Adipocyte (in vitro differentiated cells): ENCODE measurements at regions not wholly inside any gene's neighbourhood (a gene's known extent, or its start where the extent isn't known, plus 50 kb on each side); places are given as distances from the start of the nearest gene placed in this dataset.
"Not testable (repeated sequence)": the region's sequence is repeated elsewhere in the genome, so short reads cannot be mapped to it uniquely, and the experiment has no call there.

ENCODE experiments used
- DNase-seq: peaks from one replicate; pipeline ENCODE4 v3.0.0-alpha.2; 2015; ENCODE audit warnings: low read depth
- H3K27me3 ChIP-seq: replicated peaks from 2 replicates; pipeline ENCODE4 v1.7.0; 2013; ENCODE audit warnings: mild to moderate bottlenecking, low read length, moderate library complexity; ENCODE audit not compliant: control insufficient read depth, insufficient read depth
- H3K36me3 ChIP-seq: 2 replicates; pipeline ENCODE4 v1.7.0; 2013; ENCODE audit warnings: low read length, mild to moderate bottlenecking, moderate library complexity; ENCODE audit not compliant: control insufficient read depth, insufficient read depth, severe bottlenecking
- H3K4me1 ChIP-seq: 2 replicates; pipeline ENCODE4 v1.7.0; 2013; ENCODE audit warnings: mild to moderate bottlenecking, low read length, moderate library complexity; ENCODE audit not compliant: control insufficient read depth, insufficient read depth
- H3K4me3 ChIP-seq: 2 replicates; pipeline ENCODE4 v1.7.0; 2013; ENCODE audit warnings: mild to moderate bottlenecking, low read length, moderate library complexity
- H3K9ac ChIP-seq: 2 replicates; pipeline ENCODE4 v1.7.0; 2013; ENCODE audit warnings: mild to moderate bottlenecking, low read length, moderate library complexity
- H3K9me3 ChIP-seq: 2 replicates; pipeline ENCODE4 v1.7.0; 2013; ENCODE audit warnings: mild to moderate bottlenecking, low read length, moderate library complexity; ENCODE audit not compliant: control insufficient read depth

- Histone ChIP-seq H3K9me3 (peaks cover 27% of the 10 kb centered on the region), H3K4me3 (no peak overlapping the region), H3K36me3 (no peaks in the 10 kb centered on the region), H3K27me3 (no peaks in the 10 kb centered on the region), H3K4me1 (no peaks in the 10 kb centered on the region), H3K9ac (no peak overlapping the region)
- no peak for DNase-seq
Observed at GRCh38 chr13:108077284-108077683, 138.1 kb downstream of the LIG4 start.

GRCh38 chr13:108074429-108074828 lies 140.9 kb downstream of the LIG4 start:
- not testable (repeated sequence) for H3K4me1 ChIP-seq, H3K36me3 ChIP-seq, H3K9ac ChIP-seq, H3K4me3 ChIP-seq, H3K27me3 ChIP-seq, DNase-seq
- peaks cover 32% of the 10 kb centered on the region for H3K9me3 ChIP-seq

- Histone ChIP-seq H3K4me1 (no peaks in the 10 kb centered on the region), H3K9me3 (peaks cover 10% of the 10 kb centered on the region), H3K9ac (no peak overlapping the region), H3K27me3 (no peaks in the 10 kb centered on the region), H3K36me3 (no peaks in the 10 kb centered on the region), H3K4me3 (no peak overlapping the region)
- no peak for DNase-seq
Observed at GRCh38 chr13:108070925-108071324, 144.4 kb downstream of the LIG4 start.

- DNase-seq: no peak
- Histone ChIP-seq H3K4me3 (no peak overlapping the region), H3K27me3 (no peaks in the 10 kb centered on the region), H3K9me3 (peaks cover 10% of the 10 kb centered on the region), H3K4me1 (no peaks in the 10 kb centered on the region), H3K36me3 (no peaks in the 10 kb centered on the region), H3K9ac (no peak overlapping the region)
Observed at GRCh38 chr13:108070491-108070890, 144.8 kb downstream of the LIG4 start.

GRCh38 chr13:108069521-108070210 lies 145.7 kb downstream of the LIG4 start:
- DNase-seq: no peak
- H3K4me1 ChIP-seq: no peaks in the 10 kb centered on the region
- H3K9ac ChIP-seq: no peak overlapping the region
- H3K36me3 ChIP-seq: no peaks in the 10 kb centered on the region
- H3K4me3 ChIP-seq: no peak overlapping the region
- H3K9me3 ChIP-seq: peaks cover 10% of the 10 kb centered on the region
- H3K27me3 ChIP-seq: no peaks in the 10 kb centered on the region

GRCh38 chr13:108064372-108064771 lies 151.0 kb downstream of the LIG4 start:
- H3K4me3 ChIP-seq, H3K4me1 ChIP-seq, H3K36me3 ChIP-seq, H3K9ac ChIP-seq, H3K27me3 ChIP-seq, DNase-seq, H3K9me3 ChIP-seq: not testable (repeated sequence)

- H3K9me3 ChIP-seq: no peaks in the 10 kb centered on the region
- no peak for DNase-seq
- H3K27me3 ChIP-seq: no peaks in the 10 kb centered on the region
- H3K9ac ChIP-seq: no peak overlapping the region
- H3K4me3 ChIP-seq: no peak overlapping the region
- no peaks in the 10 kb centered on the region for H3K4me1 ChIP-seq
- no peaks in the 10 kb centered on the region for H3K36me3 ChIP-seq
Observed at GRCh38 chr13:108060111-108060510, 155.2 kb downstream of the LIG4 start.

GRCh38 chr13:108056278-108056677 lies 159.1 kb downstream of the LIG4 start:
- DNase-seq: no peak
- Histone ChIP-seq H3K4me3 (no peak overlapping the region), H3K27me3 (no peaks in the 10 kb centered on the region), H3K36me3 (no peaks in the 10 kb centered on the region), H3K9me3 (peaks cover 3% of the 10 kb centered on the region), H3K4me1 (no peaks in the 10 kb centered on the region), H3K9ac (no peak overlapping the region)

- no peaks in the 10 kb centered on the region for H3K4me1 ChIP-seq
- no peak overlapping the region for H3K9ac ChIP-seq
- H3K36me3 ChIP-seq: no peaks in the 10 kb centered on the region
- H3K27me3 ChIP-seq: no peaks in the 10 kb centered on the region
- no peak for DNase-seq
- H3K4me3 ChIP-seq: no peak overlapping the region
- peaks cover 3% of the 10 kb centered on the region for H3K9me3 ChIP-seq
Observed at GRCh38 chr13:108049211-108049610, 166.1 kb downstream of the LIG4 start.

- H3K9ac ChIP-seq: no peak overlapping the region
- no peak overlapping the region for H3K4me3 ChIP-seq
- H3K9me3 ChIP-seq: peaks cover 2% of the 10 kb centered on the region
- H3K4me1 ChIP-seq: no peaks in the 10 kb centered on the region
- no peaks in the 10 kb centered on the region for H3K36me3 ChIP-seq
- H3K27me3 ChIP-seq: no peaks in the 10 kb centered on the region
- no peak for DNase-seq
Observed at GRCh38 chr13:108044954-108045353, 170.4 kb downstream of the LIG4 start.

GRCh38 chr13:108042866-108043265 lies 172.5 kb downstream of the LIG4 start:
- not testable (repeated sequence) for H3K9me3 ChIP-seq, H3K36me3 ChIP-seq, H3K4me3 ChIP-seq, DNase-seq, H3K4me1 ChIP-seq, H3K9ac ChIP-seq, H3K27me3 ChIP-seq

- H3K9ac ChIP-seq: no peak overlapping the region
- no peaks in the 10 kb centered on the region for H3K36me3 ChIP-seq
- no peaks in the 10 kb centered on the region for H3K4me1 ChIP-seq
- DNase-seq: no peak
- H3K9me3 ChIP-seq: peaks cover 5% of the 10 kb centered on the region
- H3K27me3 ChIP-seq: no peaks in the 10 kb centered on the region
- no peak overlapping the region for H3K4me3 ChIP-seq
Observed at GRCh38 chr13:108037348-108037747, 178.0 kb downstream of the LIG4 start.
